Loucy (cell line): ENCODE measurements at regions not wholly inside any gene's neighbourhood (a gene's known extent, or its start where the extent isn't known, plus 50 kb on each side); places are given as distances from the start of the nearest gene placed in this dataset.

Experiments used
- H2AFZ ChIP-seq: fragments of 200-600 bp; sonication (generic); 2 replicates; pipeline ENCODE4 v1.6.0; 2016; ENCODE audit warnings: antibody characterized with exemption, mild to moderate bottlenecking, low read length, moderate library complexity
- H3F3A ChIP-seq: fragments of 200-600 bp; 2 replicates; pipeline ENCODE4 v1.6.0; 2016; ENCODE audit warnings: antibody characterized with exemption, low read depth, mild to moderate bottlenecking
- H3K27me3 ChIP-seq: fragments of 200-600 bp; sonication (generic); 2 replicates; pipeline ENCODE4 v1.6.1; 2014; ENCODE audit warnings: low read length, mild to moderate bottlenecking; ENCODE audit not compliant: insufficient read depth, poor library complexity, severe bottlenecking
- H3K36me3 ChIP-seq: fragments of 200-600 bp; sonication (generic); 2 replicates; pipeline ENCODE4 v1.6.1; 2016; ENCODE audit warnings: low read length; ENCODE audit not compliant: insufficient read depth
- H3K4me1 ChIP-seq: fragments of 200-600 bp; sonication (generic); 2 replicates; pipeline ENCODE4 v1.5.1; 2014; ENCODE audit warnings: low read length, mild to moderate bottlenecking; ENCODE audit not compliant: insufficient read depth, poor library complexity, severe bottlenecking
- H3K4me2 ChIP-seq: fragments of 200-600 bp; sonication (generic); 2 replicates; pipeline ENCODE4 v1.6.0; 2014; ENCODE audit warnings: antibody characterized with exemption, low read length, low read depth, mild to moderate bottlenecking; ENCODE audit not compliant: poor library complexity, severe bottlenecking
- H3K4me3 ChIP-seq: fragments of 200-600 bp; sonication (generic); 2 replicates; pipeline ENCODE4 v1.5.1; 2014; ENCODE audit warnings: low read length, mild to moderate bottlenecking, mixed read lengths; ENCODE audit not compliant: poor library complexity, severe bottlenecking
- H3K79me2 ChIP-seq: fragments of 200-600 bp; sonication (generic); 2 replicates; pipeline ENCODE4 v1.6.1; 2014; ENCODE audit warnings: low read length; ENCODE audit not compliant: insufficient read depth
- H3K9ac ChIP-seq: fragments of 200-600 bp; sonication (generic); 2 replicates; pipeline ENCODE4 v1.6.0; 2014; ENCODE audit warnings: mild to moderate bottlenecking, low read depth, low read length, moderate library complexity; ENCODE audit not compliant: poor library complexity, severe bottlenecking
- H3K9me2 ChIP-seq: fragments of 200-600 bp; sonication (generic); replicated peaks from 2 replicates; pipeline ENCODE4 v1.6.1; 2016; ENCODE audit warnings: low read depth, low read length, mixed read lengths
- H3K9me3 ChIP-seq: fragments of 200-600 bp; sonication (generic); 2 replicates; pipeline ENCODE4 v1.6.1; 2014; ENCODE audit warnings: mild to moderate bottlenecking, antibody characterized with exemption, low read length, low read depth; ENCODE audit not compliant: insufficient read depth
- H4K20me1 ChIP-seq: fragments of 200-600 bp; sonication (generic); 2 replicates; pipeline ENCODE4 v1.6.0; 2014; ENCODE audit warnings: antibody characterized with exemption, low read length, mild to moderate bottlenecking; ENCODE audit not compliant: insufficient read depth, poor library complexity, severe bottlenecking
- CTCF ChIP-seq: fragments of 200-600 bp; sonication (generic); conservative IDR thresholded peaks from 2 replicates; pipeline ENCODE4 v1.5.1; 2014; ENCODE audit warnings: mild to moderate bottlenecking, antibody characterized with exemption, low read length
- EZH2phosphoT487 ChIP-seq: fragments of 200-600 bp; IDR thresholded peaks from 2 replicates; pipeline ENCODE4 v1.6.1; 2018; ENCODE audit warnings: antibody characterized with exemption, mild to moderate bottlenecking, moderate library complexity, borderline replicate concordance

GRCh38 chr2:150542692-150543091 is 55.2 kb upstream of the RND3 start:
- no peaks in the 10 kb centered on the region for H3F3A ChIP-seq

GRCh38 chr2:150542172-150542571 is 54.7 kb upstream of the RND3 start:
- H2AFZ ChIP-seq, result no peak overlapping the region
- no peaks in the 10 kb centered on the region for H3K79me2 ChIP-seq
- H3K9ac ChIP-seq, result no peak overlapping the region
- TF ChIP-seq EZH2phosphoT487, result no peak
- no peak for TF ChIP-seq CTCF
- no peaks in the 10 kb centered on the region for H3K9me2 ChIP-seq
- no peaks in the 10 kb centered on the region for H3F3A ChIP-seq
- no peaks in the 10 kb centered on the region for H3K27me3 ChIP-seq
- no peak overlapping the region for H3K4me3 ChIP-seq
- no peaks in the 10 kb centered on the region for H3K36me3 ChIP-seq
- H3K9me3 ChIP-seq, result no peaks in the 10 kb centered on the region
- no peak overlapping the region for H3K4me2 ChIP-seq
- no peaks in the 10 kb centered on the region for H4K20me1 ChIP-seq
- H3K4me1 ChIP-seq, result no peaks in the 10 kb centered on the region

More at GRCh38 chr2:150542692-150543091, 55.2 kb upstream of the RND3 start:
- Histone ChIP-seq H3K4me1 (no peaks in the 10 kb centered on the region), H3K36me3 (no peaks in the 10 kb centered on the region), H3K27me3 (no peaks in the 10 kb centered on the region), H3K79me2 (no peaks in the 10 kb centered on the region), H3K9ac (no peak overlapping the region), H3K4me3 (no peak overlapping the region), H3K9me2 (no peaks in the 10 kb centered on the region), H3K9me3 (no peaks in the 10 kb centered on the region), H2AFZ (no peak overlapping the region), H3K4me2 (no peak overlapping the region), H4K20me1 (no peaks in the 10 kb centered on the region)
- TF ChIP-seq CTCF (no peak), EZH2phosphoT487 (no peak)

GRCh38 chr2:150538651-150539201 is 51.3 kb upstream of the RND3 start:
- no peaks in the 10 kb centered on the region for H3F3A ChIP-seq
- TF ChIP-seq EZH2phosphoT487 (no peak), CTCF (no peak)
- H3K27me3 ChIP-seq, result no peaks in the 10 kb centered on the region
- no peak overlapping the region for H3K4me2 ChIP-seq
- no peaks in the 10 kb centered on the region for H3K36me3 ChIP-seq
- peaks cover 8% of the 10 kb centered on the region; the same call in 1 of the 2 replicates for H3K9me3 ChIP-seq
- no peak overlapping the region for H3K4me3 ChIP-seq
- H4K20me1 ChIP-seq, result no peaks in the 10 kb centered on the region
- H3K9me2 ChIP-seq, result no peaks in the 10 kb centered on the region
- H3K79me2 ChIP-seq, result no peaks in the 10 kb centered on the region
- no peak overlapping the region for H3K9ac ChIP-seq
- H2AFZ ChIP-seq, result no peak overlapping the region
- H3K4me1 ChIP-seq, result no peaks in the 10 kb centered on the region
